Duodenal mucosa (tissue), 2 donors: ENCODE measurements at regions not wholly inside any gene's neighbourhood (a gene's known extent, or its start where the extent isn't known, plus 50 kb on each side); places are given as distances from the start of the nearest gene placed in this dataset.

Experiments
- H3K27ac ChIP-seq: one replicate; pipeline ENCODE4 v1.7.0; 2013; ENCODE audit warnings: low read depth, low read length
- H3K27me3 ChIP-seq, 2 donors: one replicate each; pipeline ENCODE4 v1.7.0; 2013; ENCODE audit warnings: low read length in 2 of 2, control low read depth in 1 of 2; ENCODE audit not compliant: insufficient read depth in 2 of 2, control insufficient read depth in 1 of 2
- H3K36me3 ChIP-seq, 2 donors: one replicate each; pipeline ENCODE4 v1.7.0; 2013; ENCODE audit warnings: low read length in 2 of 2, control low read depth in 1 of 2; ENCODE audit not compliant: insufficient read depth in 2 of 2, control insufficient read depth in 1 of 2
- H3K4me1 ChIP-seq, 2 donors: one replicate each; pipeline ENCODE4 v1.7.0; 2013; ENCODE audit warnings: low read length in 2 of 2, control low read depth in 1 of 2; ENCODE audit not compliant: insufficient read depth in 2 of 2, control insufficient read depth in 1 of 2
- H3K4me3 ChIP-seq, 2 donors: one replicate each; pipeline ENCODE4 v1.7.0; 2013; ENCODE audit warnings: low read length in 2 of 2, low read depth in 1 of 2
- H3K9ac ChIP-seq, 2 donors: one replicate each; pipeline ENCODE4 v1.7.0; 2013; ENCODE audit warnings: low read length in 2 of 2, low read depth in 1 of 2
- H3K9me3 ChIP-seq, 2 donors: one replicate each; pipeline ENCODE4 v1.7.0; 2013; ENCODE audit warnings: low read length in 2 of 2, control low read depth in 1 of 2; ENCODE audit not compliant: control insufficient read depth in 1 of 2

- H3K36me3 ChIP-seq = no peaks in the 10 kb centered on the region
- H3K4me1 ChIP-seq = no peaks in the 10 kb centered on the region
- H3K27ac ChIP-seq = no peak overlapping the region
- no peak overlapping the region for H3K4me3 ChIP-seq
- no peak overlapping the region for H3K9ac ChIP-seq
- no peaks in the 10 kb centered on the region for H3K27me3 ChIP-seq
- H3K9me3 ChIP-seq = no peaks in the 10 kb centered on the region
Measured at GRCh38 chr2:239745386-239746227, 279.5 kb downstream of the NDUFA10 start.

DNA sequence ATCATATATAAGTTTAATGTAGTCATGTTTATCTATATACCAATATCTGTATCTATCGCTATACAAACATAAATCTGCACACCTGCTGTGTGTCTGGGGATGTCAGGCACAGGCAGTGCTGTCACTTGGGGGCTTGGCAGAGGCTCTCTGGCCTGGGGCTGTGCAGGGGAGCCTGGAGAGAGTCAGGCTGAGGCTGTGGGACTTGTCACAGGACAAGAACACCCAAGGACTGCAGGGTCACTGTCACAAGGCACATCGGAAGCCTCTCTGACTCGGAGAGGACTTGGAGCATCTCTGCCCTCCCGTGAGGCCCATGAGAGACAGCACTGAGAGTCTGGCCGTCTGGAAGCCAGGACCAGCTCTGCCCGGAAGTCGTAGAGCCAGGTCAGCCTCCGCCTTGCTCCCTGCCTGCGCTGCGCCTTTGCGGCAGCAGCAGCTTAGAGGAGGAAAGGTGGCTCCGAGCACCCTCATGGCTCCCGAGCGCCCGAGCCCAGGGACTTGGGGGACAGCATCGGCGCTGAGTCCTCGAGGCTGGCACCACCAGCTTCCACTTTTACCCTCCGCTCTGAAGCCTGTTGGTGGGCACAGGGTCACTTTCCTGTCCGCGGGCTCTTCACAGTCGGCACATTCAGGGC, 280.3 kb downstream of the NDUFA10 start:
- Histone ChIP-seq H3K4me3 (no peak overlapping the region), H3K4me1 (no peaks in the 10 kb centered on the region), H3K27me3 (no peaks in the 10 kb centered on the region), H3K9me3 (no peaks in the 10 kb centered on the region), H3K36me3 (no peaks in the 10 kb centered on the region), H3K27ac (no peak overlapping the region), H3K9ac (no peak overlapping the region)

- H3K9ac ChIP-seq = no peak overlapping the region
- H3K27ac ChIP-seq = no peak overlapping the region
- H3K27me3 ChIP-seq = peaks cover 0 to 5% of the 10 kb centered on the region in 2 donors
- H3K4me3 ChIP-seq = no peak overlapping the region
- H3K36me3 ChIP-seq = no peaks in the 10 kb centered on the region
- H3K4me1 ChIP-seq = no peaks in the 10 kb centered on the region
- no peaks in the 10 kb centered on the region for H3K9me3 ChIP-seq
Measured at GRCh38 chr2:239743206-239743605, 281.9 kb downstream of the NDUFA10 start.

DNA sequence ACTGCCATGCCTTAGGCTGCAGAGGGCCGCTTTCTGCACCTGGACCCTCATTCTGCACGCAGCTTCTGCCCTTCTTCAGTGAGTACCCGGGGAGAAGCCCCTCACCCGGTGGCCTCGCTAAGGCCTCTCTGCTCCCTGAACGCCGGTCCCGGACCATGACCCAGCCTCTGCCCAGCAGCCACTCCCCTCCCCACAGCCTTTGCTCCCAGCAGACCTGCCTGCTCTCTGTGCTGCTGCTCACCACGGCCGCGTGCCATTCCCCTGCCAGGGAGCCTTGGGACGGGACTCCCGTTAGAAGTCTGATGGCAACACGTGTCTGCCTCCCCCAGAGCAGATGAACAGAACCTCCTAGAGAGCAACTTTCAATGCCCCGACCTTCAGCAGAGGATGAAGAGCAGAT, 282.8 kb downstream of the NDUFA10 start:
- no peak overlapping the region for H3K27ac ChIP-seq
- no peaks in the 10 kb centered on the region for H3K36me3 ChIP-seq
- no peak overlapping the region for H3K9ac ChIP-seq
- no peaks in the 10 kb centered on the region for H3K4me1 ChIP-seq
- peaks cover 0 to 5% of the 10 kb centered on the region in 2 donors for H3K27me3 ChIP-seq
- no peak overlapping the region for H3K4me3 ChIP-seq
- H3K9me3 ChIP-seq = no peaks in the 10 kb centered on the region

DNA sequence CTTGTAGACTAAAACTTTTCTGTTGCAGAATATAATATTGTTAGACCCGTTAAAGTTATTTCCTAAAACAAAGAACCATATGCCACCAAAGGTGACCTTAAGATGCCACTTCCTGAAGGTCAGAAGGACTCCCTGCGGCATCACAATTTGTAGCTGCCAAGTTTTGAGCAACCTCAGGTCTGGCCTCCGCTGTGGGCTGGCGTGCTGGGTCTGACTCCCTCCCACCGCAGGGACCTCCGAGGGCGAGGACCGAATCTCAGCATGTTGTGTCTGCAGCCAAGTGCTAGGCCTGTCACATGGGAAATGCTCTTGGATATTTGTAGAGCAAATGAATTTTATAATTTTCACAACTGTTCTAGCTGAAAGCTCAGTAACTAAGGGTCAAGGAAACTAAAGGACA, 285.9 kb downstream of the NDUFA10 start:
- Histone ChIP-seq H3K4me3 (no peak overlapping the region), H3K27me3 (peaks cover 0 to 5% of the 10 kb centered on the region in 2 donors), H3K36me3 (no peaks in the 10 kb centered on the region), H3K27ac (no peak overlapping the region), H3K9ac (no peak overlapping the region), H3K9me3 (no peaks in the 10 kb centered on the region), H3K4me1 (no peaks in the 10 kb centered on the region)

GRCh38 chr2:239738159-239738558, 287.0 kb downstream of the NDUFA10 start:
- H3K27ac ChIP-seq = no peak overlapping the region
- no peaks in the 10 kb centered on the region for H3K9me3 ChIP-seq
- no peaks in the 10 kb centered on the region for H3K36me3 ChIP-seq
- H3K4me3 ChIP-seq = no peak overlapping the region
- no peaks in the 10 kb centered on the region for H3K4me1 ChIP-seq
- H3K27me3 ChIP-seq = peaks cover 0 to 5% of the 10 kb centered on the region in 2 donors
- H3K9ac ChIP-seq = no peak overlapping the region

DNA sequence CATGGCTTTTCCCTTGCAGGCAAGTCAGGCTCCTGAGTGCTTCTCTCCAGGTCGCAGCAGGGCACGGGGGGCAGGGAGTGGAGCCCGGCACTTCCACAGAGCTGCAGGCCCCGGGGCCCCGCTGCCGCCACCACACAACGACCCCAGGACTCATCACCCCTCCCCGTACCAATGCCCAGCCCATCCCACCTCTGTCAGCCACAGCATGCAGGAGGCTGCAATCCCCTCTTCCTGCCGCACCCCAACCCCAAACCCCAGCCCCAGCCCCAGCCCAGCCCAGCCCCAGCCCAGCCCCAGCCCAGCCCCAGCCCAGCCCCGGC, 288.0 kb downstream of the NDUFA10 start:
- Histone ChIP-seq H3K27me3 (peaks cover 0 to 5% of the 10 kb centered on the region in 2 donors), H3K4me1 (no peaks in the 10 kb centered on the region), H3K9me3 (no peaks in the 10 kb centered on the region), H3K4me3 (no peak overlapping the region), H3K27ac (no peak overlapping the region), H3K9ac (no peak overlapping the region), H3K36me3 (no peaks in the 10 kb centered on the region)

DNA sequence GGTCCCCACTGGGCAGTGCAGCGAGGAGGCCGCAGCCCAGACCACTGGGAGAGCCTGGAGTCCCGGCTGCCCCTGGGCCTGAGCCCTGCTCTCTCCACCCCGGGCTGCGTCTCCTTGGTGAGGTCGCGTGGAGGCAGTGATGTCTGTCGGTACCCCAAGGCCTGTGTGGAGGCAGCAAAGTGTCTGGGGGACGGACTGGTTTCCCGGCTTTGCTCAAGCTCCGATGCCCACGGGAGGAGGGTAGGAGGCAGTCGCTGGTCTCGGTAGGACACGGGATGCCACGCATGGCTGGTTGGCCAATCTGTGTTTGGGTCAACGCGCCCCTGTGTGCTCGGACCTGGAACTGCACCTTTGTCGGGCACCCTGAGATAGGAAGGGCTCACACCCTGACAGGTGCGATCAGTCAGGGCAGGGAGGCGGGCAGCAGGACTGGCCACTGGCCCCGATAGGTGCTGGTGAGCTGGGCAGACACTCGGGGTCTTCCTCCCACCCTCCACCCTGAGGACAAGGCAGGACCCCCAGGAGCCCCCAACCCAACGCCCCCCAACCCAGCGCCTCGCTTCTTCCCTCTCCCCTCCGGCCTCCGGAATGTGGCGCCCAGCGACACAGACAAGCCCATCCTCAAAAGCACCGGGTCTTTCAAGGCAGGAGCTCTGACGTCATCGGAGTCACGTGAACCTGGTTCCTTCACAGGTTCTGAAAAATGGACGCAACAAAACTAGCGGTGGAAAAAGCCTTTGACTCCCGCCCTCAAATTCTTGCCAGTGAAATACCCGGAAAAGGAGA, 288.6 kb downstream of the NDUFA10 start:
- H3K9ac ChIP-seq = no peak overlapping the region
- no peak overlapping the region for H3K27ac ChIP-seq
- H3K4me1 ChIP-seq = no peaks in the 10 kb centered on the region
- no peak overlapping the region for H3K4me3 ChIP-seq
- H3K27me3 ChIP-seq = peaks cover 0 to 5% of the 10 kb centered on the region in 2 donors
- no peaks in the 10 kb centered on the region for H3K36me3 ChIP-seq
- no peaks in the 10 kb centered on the region for H3K9me3 ChIP-seq

GRCh38 chr2:239735829-239736357, 289.2 kb downstream of the NDUFA10 start:
- Histone ChIP-seq H3K36me3 (no peaks in the 10 kb centered on the region), H3K4me3 (no peak overlapping the region), H3K9me3 (no peaks in the 10 kb centered on the region), H3K4me1 (no peaks in the 10 kb centered on the region), H3K27ac (no peak overlapping the region), H3K9ac (no peak overlapping the region), H3K27me3 (peaks cover 0 to 5% of the 10 kb centered on the region in 2 donors)
